AG04450 (cell line): ENCODE measurements at regions not wholly inside any gene's neighbourhood (a gene's known extent, or its start where the extent isn't known, plus 50 kb on each side); places are given as distances from the start of the nearest gene placed in this dataset.

ENCODE experiments used
- CTCF ChIA-PET: fragments of 300-600, 350-600 bp; formaldehyde crosslinking; extraction: SDS; loops from one replicate; lab custom pipeline; 2022; ENCODE audit warnings: antibody characterized with exemption, inconsistent platforms; lab: Charles Lee
- POLR2A ChIA-PET: fragments of 350-600 bp; formaldehyde crosslinking; extraction: SDS; loops from one replicate; lab custom pipeline; 2021; ENCODE audit warnings: antibody characterized with exemption, inconsistent platforms; lab: Yijun Ruan, JAX
- DNase-seq: peaks from one replicate; pipeline ENCODE4 v3.0.0-alpha.2; 2011; ENCODE audit warnings: low read depth, low spot score
- H3K27ac ChIP-seq: one replicate; pipeline ENCODE4 v1.5.1; 2012; ENCODE audit warnings: low read depth, low read length, control low read depth
- H3K27me3 ChIP-seq: one replicate; pipeline ENCODE4 v1.6.0; 2012; ENCODE audit warnings: low read length; ENCODE audit not compliant: control insufficient read depth, insufficient read depth
- H3K4me3 ChIP-seq: 2 replicates; pipeline ENCODE4 v1.5.1; 2011; ENCODE audit warnings: mild to moderate bottlenecking, low read depth, low read length, control low read depth
- H3K9me3 ChIP-seq: 2 replicates; pipeline ENCODE4 v1.5.1; 2012; ENCODE audit warnings: low read length; ENCODE audit not compliant: control insufficient read depth, insufficient read depth
- CTCF ChIP-seq: IDR thresholded peaks from 2 replicates; pipeline ENCODE4 v1.5.1; 2011; ENCODE audit warnings: low read depth, low read length, control low read depth, inconsistent platforms

- H3K27ac ChIP-seq: no peak overlapping the region
- TF ChIP-seq CTCF: no peak
- no peak overlapping the region for H3K4me3 ChIP-seq
- ChIA-PET POLR2A (no interaction called here), CTCF (no interaction called here)
- no peaks in the 10 kb centered on the region for H3K27me3 ChIP-seq
- DNase-seq: no peak
- no peaks in the 10 kb centered on the region for H3K9me3 ChIP-seq
These were observed 841.2 kb upstream of the AUTS2 start for GRCh38 chr7:68756986-68757495.

- no peak for TF ChIP-seq CTCF
- CTCF ChIA-PET: no interaction called here
- POLR2A ChIA-PET: no interaction called here
These were observed 837.7 kb upstream of the AUTS2 start for GRCh38 chr7:68760556-68760955.

GRCh38 chr7:68767462-68767861, 830.8 kb upstream of the AUTS2 start:
- DNase-seq: no peak
- Histone ChIP-seq H3K4me3 (no peak overlapping the region), H3K27me3 (no peaks in the 10 kb centered on the region), H3K27ac (no peak overlapping the region), H3K9me3 (peaks cover 3% of the 10 kb centered on the region)
- no peak for TF ChIP-seq CTCF
- POLR2A ChIA-PET: no interaction called here
- CTCF ChIA-PET: no interaction called here

More at GRCh38 chr7:68760556-68760955, 837.7 kb upstream of the AUTS2 start:
- H3K4me3 ChIP-seq: no peak overlapping the region
- H3K27me3 ChIP-seq: no peaks in the 10 kb centered on the region
- H3K9me3 ChIP-seq: no peaks in the 10 kb centered on the region; the same call in 1 of the 2 replicates
- DNase-seq: no peak
- H3K27ac ChIP-seq: no peak overlapping the region

GRCh38 chr7:68770649-68771048, 827.6 kb upstream of the AUTS2 start:
- Histone ChIP-seq H3K9me3 (peaks cover 3% of the 10 kb centered on the region), H3K27me3 (no peaks in the 10 kb centered on the region), H3K27ac (no peak overlapping the region), H3K4me3 (no peak overlapping the region)
- CTCF ChIA-PET: no interaction called here
- DNase-seq: no peak
- TF ChIP-seq CTCF: no peak
- POLR2A ChIA-PET: no interaction called here

- ChIA-PET CTCF (no interaction called here), POLR2A (no interaction called here)
- Histone ChIP-seq H3K9me3 (no peaks in the 10 kb centered on the region; the same call in 1 of the 2 replicates), H3K27ac (no peak overlapping the region), H3K4me3 (no peak overlapping the region), H3K27me3 (no peaks in the 10 kb centered on the region)
- TF ChIP-seq CTCF: no peak
- DNase-seq: no peak
These were observed 821.9 kb upstream of the AUTS2 start for GRCh38 chr7:68776326-68776725.
